ENCODE measurements at regions not wholly inside any gene's neighbourhood (a gene's known extent, or its start where the extent isn't known, plus 50 kb on each side); places are given as distances from the start of the nearest gene placed in this dataset.

DNA sequence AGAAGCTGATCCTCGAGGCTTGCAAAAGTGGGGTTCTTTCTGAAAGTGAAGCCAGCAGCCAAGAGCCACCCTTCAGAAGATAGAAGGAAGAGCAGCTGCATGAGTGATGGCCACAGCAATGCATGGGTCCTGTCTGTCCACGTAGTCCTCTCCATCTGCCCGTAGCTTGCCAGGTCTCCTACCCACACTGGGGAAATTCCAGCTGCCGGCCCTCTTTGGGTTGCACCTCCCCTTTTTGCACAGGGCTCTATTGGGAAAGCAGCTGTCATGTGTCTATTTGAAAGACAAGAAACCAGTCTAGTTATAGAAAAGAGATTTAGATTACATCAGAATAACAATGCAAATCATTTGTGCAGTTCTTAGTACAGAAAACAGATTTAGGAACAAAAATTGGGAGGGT, 204.4 kb downstream of the GIPC2 start:
- TF ChIP-seq, protein P1, sequence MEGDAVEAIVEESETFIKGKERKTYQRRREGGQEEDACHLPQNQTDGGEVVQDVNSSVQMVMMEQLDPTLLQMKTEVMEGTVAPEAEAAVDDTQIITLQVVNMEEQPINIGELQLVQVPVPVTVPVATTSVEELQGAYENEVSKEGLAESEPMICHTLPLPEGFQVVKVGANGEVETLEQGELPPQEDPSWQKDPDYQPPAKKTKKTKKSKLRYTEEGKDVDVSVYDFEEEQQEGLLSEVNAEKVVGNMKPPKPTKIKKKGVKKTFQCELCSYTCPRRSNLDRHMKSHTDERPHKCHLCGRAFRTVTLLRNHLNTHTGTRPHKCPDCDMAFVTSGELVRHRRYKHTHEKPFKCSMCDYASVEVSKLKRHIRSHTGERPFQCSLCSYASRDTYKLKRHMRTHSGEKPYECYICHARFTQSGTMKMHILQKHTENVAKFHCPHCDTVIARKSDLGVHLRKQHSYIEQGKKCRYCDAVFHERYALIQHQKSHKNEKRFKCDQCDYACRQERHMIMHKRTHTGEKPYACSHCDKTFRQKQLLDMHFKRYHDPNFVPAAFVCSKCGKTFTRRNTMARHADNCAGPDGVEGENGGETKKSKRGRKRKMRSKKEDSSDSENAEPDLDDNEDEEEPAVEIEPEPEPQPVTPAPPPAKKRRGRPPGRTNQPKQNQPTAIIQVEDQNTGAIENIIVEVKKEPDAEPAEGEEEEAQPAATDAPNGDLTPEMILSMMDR (IDR thresholded peaks at IDR 0.05), result no peak
- Histone ChIP-seq H3K27ac (no peak overlapping the region), H3K36me3 (no peaks in the 10 kb centered on the region), H3K4me1 (peaks cover under 1% of the 10 kb centered on the region), H3K4me3 (no peak overlapping the region), H3K9ac (ENCODE audit: low read depth in 2 of 2, low read length in 2 of 2) (no peak overlapping the region), H3K9me3 (no peaks in the 10 kb centered on the region), H3K27me3 (no peaks in the 10 kb centered on the region)
- no peak for DNase-seq
- intact Hi-C loops (cut with DNase I), result no loop called here

DNA sequence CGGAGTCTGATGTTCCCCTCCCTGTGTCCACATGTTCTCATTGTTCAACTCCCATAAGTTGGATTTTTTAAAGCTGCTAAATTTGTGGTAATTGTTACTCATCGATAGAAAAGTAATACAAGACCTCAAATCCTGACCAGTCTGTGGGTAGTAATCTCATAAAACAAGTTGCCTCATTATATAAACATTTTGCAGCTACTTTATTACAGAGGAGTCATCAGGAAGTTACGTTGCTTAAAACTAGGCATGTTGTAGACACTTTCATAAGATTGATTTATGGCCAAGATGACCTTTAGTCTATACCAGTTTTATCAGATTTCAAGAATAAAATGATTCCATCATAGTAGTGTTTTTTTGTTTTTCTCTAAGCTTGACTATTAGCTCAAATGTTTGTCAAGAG, 208.8 kb downstream of the GIPC2 start:
- H3K4me3 ChIP-seq, result no peak overlapping the region
- H3K9ac ChIP-seq (ENCODE audit: low read depth in 2 of 2, low read length in 2 of 2), result no peak overlapping the region
- H3K4me1 ChIP-seq, result peaks cover 3% of the 10 kb centered on the region
- no peaks in the 10 kb centered on the region for H3K27me3 ChIP-seq
- H3K27ac ChIP-seq, result no peak overlapping the region
- DNase-seq, result no peak
- H3K36me3 ChIP-seq, result no peaks in the 10 kb centered on the region
- no peaks in the 10 kb centered on the region for H3K9me3 ChIP-seq
- intact Hi-C loops (cut with DNase I), result no loop called here
- TF ChIP-seq, protein P1 (IDR thresholded peaks at IDR 0.05), result no peak

DNA sequence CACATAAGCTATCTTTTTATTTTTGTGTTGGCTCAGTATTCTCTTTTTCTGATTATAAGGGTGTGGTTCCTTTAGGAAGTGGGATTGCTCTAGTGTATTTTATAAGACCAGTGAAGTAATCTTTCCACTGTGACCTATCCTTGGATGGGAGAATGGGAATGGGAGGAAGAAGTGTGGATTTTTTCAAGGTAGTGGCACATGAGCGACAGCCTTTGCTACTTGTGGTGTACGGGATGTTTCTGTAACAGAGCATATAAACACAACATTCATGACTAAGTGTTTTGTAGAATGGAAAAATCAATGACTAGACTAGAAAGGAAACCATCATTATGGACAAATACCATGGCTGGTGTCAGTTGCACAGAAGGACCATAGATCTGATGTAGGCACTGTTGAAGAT, 209.6 kb downstream of the GIPC2 start:
- Histone ChIP-seq H3K4me3 (no peak overlapping the region), H3K9me3 (no peaks in the 10 kb centered on the region), H3K4me1 (peaks cover 3% of the 10 kb centered on the region), H3K27ac (no peak overlapping the region), H3K36me3 (no peaks in the 10 kb centered on the region), H3K27me3 (no peaks in the 10 kb centered on the region), H3K9ac (ENCODE audit: low read depth in 2 of 2, low read length in 2 of 2) (no peak overlapping the region)
- TF ChIP-seq, protein P1 (IDR thresholded peaks at IDR 0.05), result no peak
- no peak for DNase-seq
- intact Hi-C loops (cut with DNase I), result no loop called here

DNA sequence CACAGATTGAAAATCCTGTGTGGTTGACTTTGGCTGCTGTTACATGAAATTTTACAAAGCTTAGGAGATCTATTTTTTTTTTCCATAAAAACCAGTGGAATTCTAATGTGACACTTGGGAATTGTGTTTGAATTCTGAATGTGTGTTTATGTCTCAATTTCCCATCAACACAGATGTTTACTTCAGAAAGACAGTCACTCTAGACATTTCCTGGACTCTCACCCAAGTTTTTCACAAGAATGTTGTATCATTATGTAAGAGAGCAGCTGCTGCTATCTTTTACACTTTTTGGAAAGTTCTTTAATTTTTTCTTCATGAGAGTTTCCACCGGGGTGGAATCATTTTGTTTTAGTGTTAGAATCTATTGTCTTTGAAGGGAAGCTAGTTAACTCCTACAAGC, 210.1 kb downstream of the GIPC2 start:
- Histone ChIP-seq H3K9me3 (no peaks in the 10 kb centered on the region), H3K4me3 (no peak overlapping the region), H3K27me3 (no peaks in the 10 kb centered on the region), H3K27ac (no peak overlapping the region), H3K4me1 (peaks cover 3% of the 10 kb centered on the region), H3K36me3 (no peaks in the 10 kb centered on the region), H3K9ac (ENCODE audit: low read depth in 2 of 2, low read length in 2 of 2) (no peak overlapping the region)
- intact Hi-C loops (cut with DNase I), result no loop called here
- DNase-seq, result no peak
- TF ChIP-seq, protein P1 (IDR thresholded peaks at IDR 0.05), result no peak

DNA sequence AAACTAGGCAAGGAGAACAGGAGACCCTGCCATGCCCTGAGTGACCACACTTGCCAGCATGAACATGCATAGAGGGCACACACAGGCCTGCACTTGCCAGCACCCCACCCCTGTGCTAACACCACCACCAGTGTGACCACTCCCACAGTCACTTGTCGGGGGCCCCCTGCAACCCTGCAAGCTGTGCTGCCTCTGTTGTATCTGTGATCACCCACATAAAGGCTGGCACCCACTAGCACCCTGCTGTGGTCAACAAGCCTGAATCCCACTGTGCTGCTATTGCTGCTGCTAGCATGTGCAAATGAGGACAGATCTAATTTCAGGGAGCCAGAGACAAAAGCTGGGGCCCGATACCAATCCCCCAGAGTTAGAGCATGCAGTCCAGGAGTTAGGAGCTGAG, 217.7 kb downstream of the GIPC2 start:
- no peak overlapping the region for H3K9ac ChIP-seq (ENCODE audit: low read depth in 2 of 2, low read length in 2 of 2)
- no peaks in the 10 kb centered on the region for H3K36me3 ChIP-seq
- DNase-seq, result no peak
- no peaks in the 10 kb centered on the region for H3K4me1 ChIP-seq
- intact Hi-C loops (cut with DNase I), result no loop called here
- no peak overlapping the region for H3K27ac ChIP-seq
- no peaks in the 10 kb centered on the region for H3K9me3 ChIP-seq
- no peak overlapping the region for H3K4me3 ChIP-seq
- H3K27me3 ChIP-seq, result no peaks in the 10 kb centered on the region
- TF ChIP-seq, protein P1 (IDR thresholded peaks at IDR 0.05), result no peak

DNA sequence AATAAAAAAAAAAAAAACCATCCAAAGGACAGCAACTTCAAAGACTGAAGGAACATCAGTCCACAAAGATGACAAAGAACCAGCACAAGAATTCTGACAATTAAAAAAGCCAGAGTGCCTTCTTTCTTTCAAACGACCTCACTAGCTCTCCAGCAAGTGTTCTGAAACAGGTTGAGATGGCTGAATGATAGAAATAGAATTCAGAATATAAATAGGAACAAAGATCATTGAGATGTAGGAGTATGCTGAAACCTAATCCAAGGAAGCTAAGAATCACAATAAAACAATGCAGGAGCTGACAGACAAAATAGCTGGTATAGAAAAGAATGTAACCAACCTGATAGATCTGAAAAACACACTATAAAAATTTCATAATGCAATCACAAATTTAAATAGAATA, 218.2 kb downstream of the GIPC2 start:
- intact Hi-C loops (cut with DNase I), result no loop called here
- no peak for DNase-seq
- Histone ChIP-seq H3K4me3 (no peak overlapping the region), H3K27ac (no peak overlapping the region), H3K27me3 (no peaks in the 10 kb centered on the region), H3K4me1 (no peaks in the 10 kb centered on the region), H3K36me3 (no peaks in the 10 kb centered on the region), H3K9ac (ENCODE audit: low read depth in 2 of 2, low read length in 2 of 2) (no peak overlapping the region), H3K9me3 (no peaks in the 10 kb centered on the region)
- TF ChIP-seq, protein P1 (IDR thresholded peaks at IDR 0.05), result no peak
